ENCODE measurements at regions not wholly inside any gene's neighbourhood (a gene's known extent, or its start where the extent isn't known, plus 50 kb on each side); places are given as distances from the start of the nearest gene placed in this dataset.
"Not testable (repeated sequence)": the region's sequence is repeated elsewhere in the genome, so short reads cannot be mapped to it uniquely, and the experiment has no call there.

DNA sequence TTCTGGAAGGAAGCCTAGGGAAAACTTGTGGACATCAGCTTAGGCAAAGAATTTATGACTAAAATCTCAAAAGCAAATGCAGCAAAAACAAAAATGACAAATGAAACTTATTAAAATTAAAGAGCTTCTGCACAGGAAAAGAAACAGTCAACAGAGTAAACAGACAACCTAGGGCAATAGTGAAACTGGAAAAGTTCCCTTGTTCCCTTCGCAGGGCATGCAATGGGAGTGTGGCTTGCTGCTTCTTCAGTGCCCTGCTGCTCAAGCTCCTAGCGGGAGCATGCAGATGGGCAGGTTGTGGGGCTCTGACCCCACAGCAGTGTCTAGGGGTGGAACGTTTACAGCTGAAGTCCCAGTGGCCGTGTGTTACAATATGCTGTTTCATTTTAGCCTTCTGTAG is 1797.4 kb downstream of the NCAM2 start:
- no peak for DNase-seq

DNA sequence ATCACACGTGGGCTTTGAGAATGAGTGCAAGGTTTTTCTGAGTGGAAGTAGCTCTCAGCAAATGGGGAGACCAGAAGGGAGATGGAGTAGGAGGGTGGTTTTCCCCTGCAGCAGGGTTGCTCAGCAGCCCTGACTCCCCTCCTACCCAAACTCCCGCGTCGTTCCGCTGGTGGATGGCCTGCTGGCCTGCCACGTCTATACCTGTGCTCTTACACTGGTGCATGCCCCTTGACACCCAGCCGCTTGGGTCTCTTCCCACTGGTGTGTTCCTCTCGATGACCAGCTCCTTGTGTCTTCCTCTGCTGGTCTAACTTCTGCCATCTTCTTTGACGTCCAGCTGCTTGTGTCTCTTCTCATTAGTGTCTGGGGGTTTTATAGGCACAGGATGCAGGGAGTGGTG is 1797.9 kb downstream of the NCAM2 start:
- DNase-seq: no peak

DNA sequence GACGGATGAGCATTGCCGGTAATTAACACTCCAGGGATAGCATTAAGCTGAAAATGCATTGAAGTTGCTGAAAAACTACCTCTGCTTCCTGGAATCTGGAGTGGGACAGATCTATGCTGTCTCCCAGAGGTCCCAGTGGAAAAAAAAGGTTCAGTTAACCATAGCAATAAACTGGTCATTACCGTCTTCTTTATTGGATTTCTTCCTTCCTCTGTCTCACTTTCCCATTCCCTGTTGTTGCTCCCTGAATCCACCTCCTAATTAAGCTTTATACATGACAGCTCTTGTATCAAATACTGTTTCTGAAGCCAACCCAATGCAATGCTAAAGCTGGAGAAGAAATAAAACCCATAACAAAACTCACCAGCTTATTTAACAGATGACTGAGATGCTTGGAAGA is 1805.9 kb downstream of the NCAM2 start:
- no peak for DNase-seq

DNA sequence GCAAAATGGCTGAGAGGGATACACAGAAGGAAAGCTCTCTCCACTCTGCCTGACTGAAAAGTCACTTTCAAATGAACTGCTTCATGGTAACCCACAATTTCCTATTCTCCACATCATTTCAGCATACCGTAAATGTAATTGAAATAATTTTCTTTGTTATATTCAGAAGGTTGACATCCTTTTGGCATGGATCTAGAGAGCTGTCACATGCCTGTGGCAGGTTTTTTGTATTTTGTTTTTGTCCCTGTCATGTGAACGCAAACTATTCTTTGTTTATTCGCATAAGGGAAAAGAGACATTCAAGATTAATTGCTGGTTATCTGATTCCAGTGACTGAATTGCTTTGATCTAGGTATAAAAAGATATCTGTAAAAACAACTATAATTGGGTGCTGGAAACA is 1808.1 kb downstream of the NCAM2 start:
- DNase-seq: no peak

DNA sequence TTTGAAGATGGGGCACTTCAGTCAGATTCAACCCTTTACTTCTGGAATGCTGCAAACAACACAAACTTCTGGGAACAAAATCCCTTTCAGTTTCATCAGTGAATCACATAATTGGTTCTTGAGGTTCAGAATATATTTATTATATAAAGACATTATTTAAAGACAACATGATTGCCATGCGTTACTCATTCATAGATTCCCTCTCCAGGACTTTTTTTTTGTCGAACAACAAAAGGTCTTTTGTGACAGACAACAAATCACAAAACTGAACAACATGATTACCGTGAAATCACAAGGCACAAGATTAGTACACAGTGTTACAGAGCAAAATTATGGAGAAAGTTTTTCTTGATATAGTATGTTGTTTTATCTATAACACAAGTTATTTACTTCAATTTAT is 1815.0 kb downstream of the NCAM2 start:
- no peak for DNase-seq

DNA sequence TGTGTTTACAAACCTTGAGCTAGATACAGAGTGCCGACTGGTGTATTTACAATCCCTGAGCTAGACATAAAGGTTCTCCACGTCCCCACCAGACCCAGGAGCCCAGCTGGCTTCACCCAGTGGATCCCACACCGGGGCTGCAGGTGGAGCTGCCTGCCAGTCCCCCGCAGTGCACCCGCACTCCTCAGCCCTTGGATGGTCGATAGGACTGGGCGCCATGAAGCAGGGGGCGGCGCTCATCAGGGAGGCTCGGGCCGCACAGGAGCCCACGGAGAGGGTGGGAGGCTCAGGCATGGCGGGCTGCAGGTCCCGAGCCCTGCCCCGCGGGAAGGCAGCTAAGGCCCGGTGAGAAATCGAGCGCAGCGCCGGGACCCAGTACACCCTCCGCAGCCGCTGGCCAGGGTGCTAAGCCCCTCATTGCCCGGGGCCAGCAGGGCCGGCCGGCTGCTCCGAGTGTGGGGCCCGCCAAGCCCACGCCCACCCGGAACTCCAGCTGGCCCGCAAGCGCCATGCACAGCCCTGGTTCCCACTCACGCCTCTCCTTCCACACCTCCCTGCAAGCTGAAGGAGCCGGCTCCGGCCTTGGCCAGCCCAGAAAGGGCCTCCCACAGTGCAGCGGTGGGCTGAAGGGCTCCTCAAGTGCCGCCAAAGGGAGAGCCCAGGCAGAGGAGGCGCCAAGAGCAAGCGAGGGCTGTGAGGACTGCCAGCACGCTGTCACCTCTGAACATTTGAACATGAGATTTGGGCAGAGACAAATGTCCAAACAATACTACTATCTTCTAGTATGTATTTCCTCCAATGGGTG is 1820.7 kb downstream of the NCAM2 start:
- DNase-seq: not testable (repeated sequence)

DNA sequence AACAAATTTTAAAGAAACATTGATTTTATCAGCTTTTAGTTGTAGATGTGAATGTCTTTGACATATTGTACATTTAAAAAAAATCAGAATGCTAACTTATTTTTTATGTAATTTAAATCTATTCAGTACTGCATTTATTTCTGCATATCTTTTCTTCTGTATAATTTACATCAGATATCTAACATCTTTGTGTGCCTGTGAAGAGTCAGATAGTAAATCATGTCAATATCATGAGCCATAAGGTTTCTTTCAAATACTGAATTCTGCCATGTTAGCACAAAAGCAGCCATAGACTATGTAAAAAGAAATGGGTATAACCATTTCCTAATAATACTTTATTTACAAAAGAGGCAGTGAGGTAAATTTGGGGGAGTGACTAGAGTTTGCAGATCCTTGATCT is 1829.2 kb downstream of the NCAM2 start:
- DNase-seq: no peak

DNA sequence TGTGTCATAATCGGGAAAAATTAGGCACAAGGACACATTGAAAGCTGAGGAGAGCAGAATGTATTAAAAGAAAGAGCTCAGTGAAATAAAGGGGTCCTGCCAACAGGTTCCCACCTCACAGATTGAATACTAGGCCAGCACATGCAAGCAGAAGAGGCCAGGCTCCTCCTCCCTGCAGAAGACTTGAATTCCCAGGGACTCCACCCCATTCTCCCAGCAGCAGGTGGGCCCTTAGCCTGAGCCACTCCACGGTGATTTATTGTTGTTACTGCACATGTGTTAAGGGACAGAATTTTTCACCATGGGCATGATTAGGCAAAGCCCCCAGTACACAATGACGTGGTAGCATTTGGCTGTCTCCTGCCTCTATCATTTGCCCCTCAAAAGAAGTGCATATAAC is 1844.7 kb downstream of the NCAM2 start:
- DNase-seq: no peak

DNA sequence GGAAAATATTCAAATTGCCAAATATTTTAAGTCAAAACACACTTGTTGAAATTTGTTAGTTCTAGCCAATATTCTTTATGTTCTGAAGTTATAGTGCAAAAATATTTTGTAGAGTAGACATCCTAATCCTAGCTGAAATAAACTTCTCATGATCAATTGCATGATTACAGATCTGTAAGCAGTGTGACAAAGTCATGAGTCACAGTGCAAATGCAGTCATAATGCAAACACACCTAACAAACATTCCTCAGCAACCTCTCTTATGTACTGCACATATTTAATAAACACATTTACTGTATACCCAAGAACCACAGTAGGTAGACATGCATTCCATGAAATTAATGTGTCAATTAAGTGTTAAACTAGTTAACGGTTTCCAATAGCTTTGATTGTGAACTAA is 1857.4 kb downstream of the NCAM2 start:
- no peak for DNase-seq

DNA sequence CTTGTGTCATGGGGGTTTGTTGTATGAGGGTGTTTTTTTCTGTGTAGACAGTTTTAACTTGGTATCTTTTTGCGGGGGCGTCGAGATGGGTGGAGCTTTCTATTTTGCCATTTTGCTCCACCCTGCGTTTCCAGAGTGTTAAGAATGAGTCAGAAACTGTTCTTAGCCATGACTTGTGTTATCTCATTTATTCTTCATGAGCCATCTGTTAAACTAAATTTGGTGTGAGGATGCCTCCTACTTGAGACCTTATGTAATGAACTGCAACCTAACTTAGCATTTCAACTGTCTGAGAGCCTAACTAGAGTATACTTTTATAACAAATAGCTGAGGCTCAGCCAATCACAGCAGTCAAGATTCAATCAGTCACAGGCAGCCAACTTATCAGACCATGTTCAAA is 1873.5 kb downstream of the NCAM2 start:
- DNase-seq: no peak

DNA sequence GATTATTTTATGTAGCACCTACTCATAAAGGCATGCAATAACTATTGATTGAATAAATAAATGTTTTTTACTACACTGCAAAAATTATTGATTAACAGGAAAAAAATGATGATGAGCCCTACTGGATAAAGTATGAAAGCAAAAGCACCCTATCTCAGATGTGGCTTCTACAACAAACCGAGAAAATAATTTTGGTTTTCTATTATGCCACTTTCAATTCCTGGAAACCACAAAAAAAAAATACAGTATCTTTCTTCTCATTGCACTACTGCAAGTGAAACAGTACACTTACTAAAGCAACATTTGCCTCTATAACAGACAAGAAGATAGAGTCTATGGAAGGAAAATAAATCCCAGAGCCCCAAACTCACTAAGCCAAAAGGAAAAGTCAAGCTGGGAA is 1882.4 kb downstream of the NCAM2 start:
- no peak for DNase-seq

DNA sequence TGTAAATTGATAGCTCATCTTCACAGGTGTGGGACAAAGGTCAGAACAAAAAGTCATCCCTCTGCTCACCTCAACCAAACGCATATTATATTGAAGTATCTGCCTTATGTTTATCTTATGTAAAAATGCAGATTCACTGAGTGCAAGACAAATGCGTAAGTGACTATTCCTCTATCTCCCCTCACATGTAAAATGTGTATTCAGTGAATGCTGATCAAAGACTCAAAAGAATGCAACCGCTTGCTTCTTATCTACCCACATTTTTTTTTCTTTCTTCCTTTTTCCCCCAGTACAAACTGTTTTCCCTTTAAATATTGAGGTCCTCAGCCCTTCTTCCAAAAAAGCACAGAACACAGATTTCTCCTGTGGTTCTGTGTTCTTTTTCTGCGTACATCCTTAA is 1882.9 kb downstream of the NCAM2 start:
- DNase-seq: no peak

DNA sequence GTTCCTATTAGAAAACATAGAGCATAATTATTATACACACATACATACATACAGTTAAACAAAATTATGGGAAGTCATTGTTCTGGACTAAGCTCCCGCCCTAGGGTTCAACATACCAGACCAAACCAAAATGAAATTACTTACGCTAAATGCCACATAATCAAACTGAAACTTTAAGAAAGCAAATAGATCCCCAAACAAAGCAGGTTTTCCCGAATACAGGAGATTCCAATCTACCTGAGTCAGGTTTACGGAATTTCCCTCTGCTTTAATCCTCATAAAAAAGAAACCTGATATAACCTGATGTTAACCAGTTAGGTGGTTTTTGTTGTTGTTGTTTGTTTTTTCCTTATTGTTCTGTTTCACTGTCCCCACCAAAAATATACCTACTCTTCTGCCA is 1886.9 kb downstream of the NCAM2 start:
- DNase-seq: no peak

DNA sequence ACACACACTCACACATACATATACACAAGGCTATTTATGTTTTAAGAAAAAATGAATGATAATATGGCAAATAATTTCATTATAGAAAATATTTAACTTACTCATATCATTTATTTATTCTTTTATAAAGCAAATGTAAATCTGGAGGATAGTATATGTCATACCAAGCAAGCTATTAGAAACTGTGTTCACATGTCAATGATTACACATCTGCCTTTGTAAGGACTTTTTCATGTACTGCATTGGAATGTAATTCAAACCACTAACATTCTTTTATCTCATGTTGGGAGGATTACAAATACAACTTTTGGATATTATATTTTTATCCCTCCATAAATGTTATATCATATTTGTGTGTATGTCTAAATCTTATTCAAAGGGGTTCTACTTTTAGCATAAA is 1887.4 kb downstream of the NCAM2 start:
- DNase-seq: no peak

DNA sequence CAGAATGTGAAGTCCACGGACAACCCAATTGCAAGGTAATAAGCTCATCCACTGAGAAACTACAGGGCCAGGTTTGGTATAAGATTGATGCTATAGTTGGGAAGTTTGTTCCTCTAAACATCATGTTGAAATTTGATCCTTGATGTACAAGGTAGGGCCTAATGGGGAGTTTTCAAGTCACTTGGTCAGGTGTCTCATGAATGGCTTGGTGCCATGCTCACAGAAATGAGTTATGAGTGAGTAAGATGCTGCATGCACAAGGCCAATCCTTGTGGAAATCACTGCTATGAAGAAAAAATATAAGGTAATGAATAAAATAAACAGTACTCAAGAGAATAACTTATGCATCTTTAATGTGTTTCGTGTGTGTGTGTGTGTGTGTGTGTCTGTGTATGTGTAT is 1891.2 kb downstream of the NCAM2 start:
- no peak for DNase-seq

DNA sequence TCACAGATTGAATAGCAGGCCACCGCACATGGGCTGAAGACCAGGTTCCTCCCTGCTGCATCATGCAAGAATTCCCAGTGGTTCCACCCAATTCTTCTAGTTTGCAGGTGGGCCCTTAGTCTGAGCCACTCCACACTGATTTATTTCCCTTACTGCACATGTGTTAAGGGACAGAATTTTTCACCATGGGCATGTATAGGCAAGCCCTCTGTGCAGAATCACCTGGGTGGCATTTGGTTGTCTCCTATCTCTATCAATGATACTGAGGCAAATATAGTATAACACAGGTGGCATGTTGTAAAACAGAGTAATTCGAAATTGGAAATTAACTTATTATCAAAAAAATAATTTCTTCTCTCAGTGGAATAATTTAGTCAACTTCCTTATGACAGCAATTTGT is 1892.4 kb downstream of the NCAM2 start:
- no peak for DNase-seq

DNA sequence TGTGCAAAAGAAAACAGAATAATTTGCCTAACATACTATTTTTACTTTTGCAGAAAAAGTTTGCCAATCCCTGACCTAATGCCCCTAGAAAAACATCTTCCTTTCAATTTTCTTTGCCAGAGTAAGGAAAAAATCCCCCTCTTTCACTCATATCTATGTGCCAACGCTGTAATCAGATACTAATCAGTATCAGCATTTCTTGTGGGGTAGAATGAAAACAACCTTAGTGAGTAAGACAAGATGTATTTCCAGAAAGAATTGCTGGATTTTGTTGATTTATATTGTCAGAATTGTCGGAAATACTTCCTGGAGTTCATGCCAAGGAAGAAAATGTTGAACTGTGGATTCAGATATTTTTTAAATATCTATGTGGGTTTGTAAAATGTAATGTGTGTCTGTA is 1893.8 kb downstream of the NCAM2 start:
- DNase-seq: no peak

DNA sequence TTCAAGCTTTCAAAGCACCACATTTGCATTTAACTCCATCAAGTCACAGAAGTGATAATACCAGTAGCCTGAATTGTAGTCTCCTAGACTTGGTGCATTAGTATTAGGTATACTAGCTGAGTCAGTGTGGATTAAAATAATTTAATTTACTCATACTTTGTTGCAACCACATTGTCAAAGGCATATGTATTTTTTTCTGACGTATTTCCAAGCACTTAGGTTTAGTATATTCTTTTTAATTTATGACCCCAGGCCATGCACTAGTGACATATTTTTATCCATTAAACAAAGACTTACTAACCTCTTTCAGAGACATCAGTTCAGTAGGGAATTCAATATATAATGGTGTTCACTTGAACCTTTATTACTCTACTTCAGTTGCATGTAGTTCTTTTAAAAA is 1894.5 kb downstream of the NCAM2 start:
- no peak for DNase-seq

DNA sequence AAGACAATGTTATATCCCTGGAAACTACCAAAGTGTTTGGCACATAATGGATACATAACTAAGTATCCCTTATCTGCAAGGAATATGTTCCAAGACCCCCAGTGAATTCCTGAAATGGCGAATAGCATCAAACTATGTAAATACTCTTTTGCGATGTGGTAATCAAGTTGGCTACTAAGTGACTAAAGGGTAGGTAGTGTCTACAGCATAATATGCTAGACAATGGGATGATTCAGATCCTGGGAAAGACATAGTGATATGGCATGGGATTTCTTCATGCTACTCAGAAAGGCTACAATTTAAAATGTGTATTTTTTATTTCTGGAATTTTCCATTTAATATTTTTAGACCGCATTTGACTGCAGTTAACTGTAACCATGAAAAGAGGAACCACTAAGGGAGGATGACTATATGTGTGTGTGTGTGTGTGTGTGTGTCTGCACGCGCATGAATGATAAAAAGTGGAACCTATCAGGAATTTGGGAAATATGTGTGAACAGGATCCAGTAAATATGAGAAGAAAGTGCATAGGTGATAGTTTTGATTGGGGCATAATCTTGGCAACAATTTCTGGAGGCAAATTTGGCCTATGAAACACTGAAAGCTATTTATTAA is 1899.9 kb downstream of the NCAM2 start:
- DNase-seq: no peak

DNA sequence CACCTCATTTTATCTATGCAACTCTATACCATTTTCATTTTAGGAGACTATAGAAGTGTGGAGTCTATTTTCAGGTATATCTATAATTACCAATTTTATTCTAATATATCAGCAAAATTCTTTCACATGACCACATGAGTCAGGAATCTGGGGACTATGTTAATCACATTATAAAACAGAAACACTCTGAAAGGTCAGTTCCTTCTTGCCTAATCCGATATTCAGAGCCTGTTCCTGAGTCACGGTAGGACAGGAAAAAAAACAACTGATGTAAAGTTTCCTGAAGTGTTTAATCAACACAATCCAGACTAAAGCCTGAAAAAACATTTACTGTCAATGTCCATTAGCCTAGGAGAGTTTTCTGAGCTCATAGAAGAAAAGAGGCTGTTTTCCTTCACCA is 1902.3 kb downstream of the NCAM2 start:
- DNase-seq: no peak

DNA sequence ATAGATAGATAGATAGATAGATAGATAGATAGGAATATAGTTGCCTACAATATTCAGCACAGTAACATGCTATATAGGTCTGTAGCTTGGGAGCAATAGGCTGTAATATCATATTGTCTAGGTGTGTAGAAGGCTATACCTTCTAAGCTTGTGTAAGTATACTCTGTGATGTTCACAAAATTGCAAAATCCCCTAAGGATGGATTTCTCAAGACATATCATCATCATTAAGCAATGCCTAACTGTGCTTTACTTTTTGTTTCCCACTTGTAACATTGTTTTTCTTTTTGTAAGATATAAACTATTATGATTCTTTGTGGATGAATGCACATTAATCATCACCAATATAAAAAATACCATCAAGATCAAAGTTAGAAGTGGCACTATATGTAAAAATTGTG is 1905.6 kb downstream of the NCAM2 start:
- DNase-seq: no peak

DNA sequence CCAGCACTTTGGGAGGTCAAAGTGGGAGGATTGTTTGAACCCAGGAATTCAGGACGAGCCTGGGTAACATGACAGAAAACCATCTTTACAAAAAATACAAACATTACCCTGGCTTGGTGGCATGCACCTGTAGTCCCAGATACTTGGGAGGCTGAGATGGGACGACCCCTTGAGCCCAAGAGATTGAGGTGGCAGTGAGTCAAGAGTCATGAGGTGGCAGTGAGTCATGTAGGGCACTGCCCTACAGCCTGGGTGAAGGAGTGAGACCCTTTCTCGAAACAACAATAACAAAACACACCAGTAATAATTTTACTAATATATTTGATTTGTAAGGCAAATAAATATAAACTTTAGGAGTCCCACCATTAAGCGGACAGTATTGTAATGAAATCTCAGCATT is 1906.2 kb downstream of the NCAM2 start:
- DNase-seq: no peak

DNA sequence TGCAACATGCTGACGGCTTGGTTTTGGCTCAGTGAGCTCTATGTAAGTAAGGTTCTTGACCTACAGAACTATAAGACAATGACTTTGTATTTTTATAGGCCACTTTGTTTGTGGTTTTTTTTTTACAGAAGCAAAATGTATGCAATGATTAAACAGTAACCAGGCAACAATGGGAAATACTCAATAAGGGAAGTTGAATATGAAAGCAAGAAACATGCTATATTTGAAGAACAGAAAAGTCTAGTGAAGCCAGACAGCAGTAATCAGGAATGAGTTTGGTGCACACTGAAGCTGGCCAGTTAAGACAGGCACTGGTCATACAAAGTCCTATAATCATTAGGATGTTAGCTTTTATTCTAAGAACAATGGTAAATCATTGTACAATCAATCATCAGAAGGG is 1926.8 kb downstream of the NCAM2 start:
- DNase-seq: no peak

DNA sequence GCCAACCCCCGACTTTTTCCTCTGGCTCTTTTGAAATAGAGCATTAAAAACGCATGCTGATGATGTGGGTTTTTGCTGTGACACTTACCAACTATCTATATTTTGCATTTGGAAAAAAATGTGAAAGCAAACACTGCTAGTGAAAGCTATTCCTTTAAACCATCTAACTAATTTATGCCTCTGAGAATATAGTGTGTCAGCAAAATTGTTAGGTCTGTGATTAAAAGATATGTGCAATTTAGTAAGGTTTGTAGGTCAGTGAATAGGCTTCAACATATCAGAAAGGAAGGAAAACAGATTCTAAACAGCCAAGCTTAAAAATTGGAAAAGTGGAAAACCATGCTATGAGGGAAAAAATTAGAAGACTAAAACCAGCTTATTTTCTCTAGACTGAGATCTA is 1929.3 kb downstream of the NCAM2 start:
- no peak for DNase-seq
